ENCODE measurements at regions not wholly inside any gene's neighbourhood (a gene's known extent, or its start where the extent isn't known, plus 50 kb on each side); places are given as distances from the start of the nearest gene placed in this dataset.
A peak's percentile ranks its signal among the peaks of the same experiment; 100 is the strongest.
"Not testable (repeated sequence)": the region's sequence is repeated elsewhere in the genome, so short reads cannot be mapped to it uniquely, and the experiment has no call there.

DNA sequence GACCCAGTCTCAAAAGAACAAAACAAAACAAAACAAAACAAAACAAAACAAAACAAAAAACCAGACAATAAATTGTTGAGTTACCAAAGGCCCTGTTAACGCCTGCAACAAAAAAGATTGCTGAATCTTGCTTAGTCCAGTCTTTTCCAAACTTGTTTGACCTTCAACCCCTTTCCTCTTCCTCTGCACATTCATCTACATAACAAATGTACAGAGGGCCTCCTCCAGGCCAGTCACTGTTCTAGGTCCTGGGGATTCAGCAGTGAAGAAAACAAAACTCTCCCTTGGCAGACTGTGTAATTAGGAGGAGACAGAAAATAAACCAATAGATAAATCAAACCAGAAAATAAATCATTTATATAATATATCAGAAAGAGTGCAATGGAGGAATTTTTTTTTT, 294.0 kb upstream of the ADGRL2 start:
- WGBS, 2 donors: 90 to 97% methylated on average over 1 of the region's 1 CpG

DNA sequence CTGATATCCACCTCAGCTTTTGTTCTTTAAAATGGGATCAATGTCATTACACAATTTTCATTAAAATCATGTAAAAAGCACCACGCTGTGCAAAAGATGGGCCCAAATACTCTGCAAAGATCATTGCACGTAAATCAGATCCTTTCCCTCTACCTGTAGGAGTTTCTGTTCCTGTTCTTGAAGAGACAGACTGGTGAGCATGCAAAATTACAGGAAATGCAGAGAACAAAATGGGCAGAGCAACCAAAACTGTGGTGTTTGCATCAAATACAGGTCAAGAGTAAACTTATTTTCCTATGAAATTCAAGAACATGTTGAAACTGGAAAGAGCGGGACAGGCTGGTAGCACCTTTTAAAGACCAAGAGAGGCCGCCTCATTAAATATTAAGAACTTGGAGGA, 294.9 kb upstream of the ADGRL2 start:
- DNase-seq: no peak
- intact Hi-C loops (cut with DNase I): no loop called here
- Histone ChIP-seq H3K4me3 (no peak overlapping the region), H3K4me1 (no peaks in the 10 kb centered on the region), H3K36me3 (no peaks in the 10 kb centered on the region), H3K27me3 (no peaks in the 10 kb centered on the region), H3K9me3 (no peaks in the 10 kb centered on the region), H3K27ac (no peak overlapping the region)
- TF ChIP-seq, protein P1, sequence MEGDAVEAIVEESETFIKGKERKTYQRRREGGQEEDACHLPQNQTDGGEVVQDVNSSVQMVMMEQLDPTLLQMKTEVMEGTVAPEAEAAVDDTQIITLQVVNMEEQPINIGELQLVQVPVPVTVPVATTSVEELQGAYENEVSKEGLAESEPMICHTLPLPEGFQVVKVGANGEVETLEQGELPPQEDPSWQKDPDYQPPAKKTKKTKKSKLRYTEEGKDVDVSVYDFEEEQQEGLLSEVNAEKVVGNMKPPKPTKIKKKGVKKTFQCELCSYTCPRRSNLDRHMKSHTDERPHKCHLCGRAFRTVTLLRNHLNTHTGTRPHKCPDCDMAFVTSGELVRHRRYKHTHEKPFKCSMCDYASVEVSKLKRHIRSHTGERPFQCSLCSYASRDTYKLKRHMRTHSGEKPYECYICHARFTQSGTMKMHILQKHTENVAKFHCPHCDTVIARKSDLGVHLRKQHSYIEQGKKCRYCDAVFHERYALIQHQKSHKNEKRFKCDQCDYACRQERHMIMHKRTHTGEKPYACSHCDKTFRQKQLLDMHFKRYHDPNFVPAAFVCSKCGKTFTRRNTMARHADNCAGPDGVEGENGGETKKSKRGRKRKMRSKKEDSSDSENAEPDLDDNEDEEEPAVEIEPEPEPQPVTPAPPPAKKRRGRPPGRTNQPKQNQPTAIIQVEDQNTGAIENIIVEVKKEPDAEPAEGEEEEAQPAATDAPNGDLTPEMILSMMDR (IDR thresholded peaks at IDR 0.05): no peak
- no peak for ATAC-seq
- WGBS, 2 donors: 97% methylated on average over 4 of the region's 4 CpGs

More for the DNA sequence above, 294.0 kb upstream of the ADGRL2 start:
- intact Hi-C loops (cut with DNase I): no loop called here
- H3K4me3 ChIP-seq: no peak overlapping the region
- H3K27ac ChIP-seq: no peak overlapping the region
- ATAC-seq: no peak
- no peaks in the 10 kb centered on the region for H3K9me3 ChIP-seq
- H3K4me1 ChIP-seq: no peaks in the 10 kb centered on the region
- H3K27me3 ChIP-seq: no peaks in the 10 kb centered on the region
- H3K36me3 ChIP-seq: no peaks in the 10 kb centered on the region
- TF ChIP-seq, protein P1 (IDR thresholded peaks at IDR 0.05): no peak
- DNase-seq: no peak

DNA sequence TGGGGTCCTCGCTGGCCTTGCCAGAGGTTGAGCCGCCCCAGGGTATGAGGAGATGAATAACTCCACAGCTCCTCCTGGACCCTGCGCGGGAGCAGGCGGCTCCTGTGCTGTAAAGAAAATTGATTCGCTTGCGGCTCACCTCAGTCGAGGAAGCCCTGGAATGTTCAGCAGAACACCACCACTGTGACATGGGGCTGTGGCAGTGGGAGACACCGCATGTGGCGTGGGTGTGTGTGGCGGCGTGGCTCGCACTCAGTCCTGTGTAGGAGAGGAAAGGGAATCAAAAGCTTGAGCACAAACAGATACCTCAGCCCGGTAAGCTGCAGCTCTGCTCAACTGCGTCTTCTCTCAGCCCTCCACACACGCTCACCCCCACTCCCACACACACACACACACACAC, 295.9 kb upstream of the ADGRL2 start:
- intact Hi-C loops (cut with DNase I); H3K4me3 ChIP-seq; H3K4me1 ChIP-seq; H3K9me3 ChIP-seq; H3K36me3 ChIP-seq; DNase-seq; H3K27me3 ChIP-seq; H3K27ac ChIP-seq: not testable (repeated sequence)
- WGBS, 2 donors: 98% methylated on average over 14 to 15 of the region's 16 CpGs
- ATAC-seq: peak in 4 of 8 donors; percentile 16 to 30 (median 23)

DNA sequence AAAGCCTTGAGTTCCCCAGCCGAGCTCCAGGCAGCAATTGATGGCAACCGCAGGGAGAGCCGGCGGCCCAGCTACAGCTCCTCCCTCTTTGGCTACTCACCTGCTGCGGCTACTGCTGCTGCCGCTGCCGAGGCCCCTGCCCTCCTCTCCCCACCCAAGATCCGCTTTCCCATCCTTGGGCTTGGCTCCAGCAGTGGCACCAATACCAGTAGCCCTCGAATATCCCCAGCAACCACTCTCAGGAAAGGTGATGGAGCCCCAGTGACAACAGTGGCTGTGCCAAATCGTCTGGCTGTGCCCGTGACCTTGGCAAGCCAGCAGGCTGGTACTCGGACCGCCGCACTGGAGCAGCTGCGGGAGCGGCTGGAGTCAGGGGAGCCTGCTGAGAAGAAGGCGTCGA, 298.0 kb upstream of the ADGRL2 start:
- H3K4me1 ChIP-seq: peaks cover 0 to 19% (median 14%) of the 10 kb centered on the region in 9 donors
- 96% methylated on average over 18 of the region's 18 CpGs for WGBS, 2 donors
- ATAC-seq; H3K36me3 ChIP-seq; H3K27me3 ChIP-seq; H3K9me3 ChIP-seq; H3K4me3 ChIP-seq; DNase-seq; H3K27ac ChIP-seq; intact Hi-C loops (cut with DNase I): not testable (repeated sequence)

DNA sequence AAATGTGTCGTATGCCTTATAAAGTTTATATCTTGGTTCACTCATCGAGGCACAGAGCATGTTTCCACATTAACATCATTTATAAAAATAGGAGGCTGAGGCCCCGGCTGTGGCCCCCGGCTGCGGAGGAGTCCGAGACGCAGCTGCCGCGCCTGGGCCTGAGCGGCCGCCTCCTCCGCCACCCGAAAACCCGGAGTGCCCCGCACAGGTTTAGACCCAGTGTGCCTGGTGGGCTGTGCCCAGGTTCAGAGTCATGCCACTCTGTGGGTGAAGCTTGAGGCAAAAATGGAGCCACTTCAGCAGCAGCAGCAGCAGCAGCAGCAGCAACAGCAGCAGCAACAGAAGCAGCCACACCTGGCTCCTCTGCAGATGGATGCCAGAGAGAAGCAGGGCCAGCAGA, 299.2 kb upstream of the ADGRL2 start:
- H3K27me3 ChIP-seq; ATAC-seq; H3K4me3 ChIP-seq; H3K36me3 ChIP-seq; H3K9me3 ChIP-seq; H3K27ac ChIP-seq; DNase-seq; intact Hi-C loops (cut with DNase I): not testable (repeated sequence)
- peaks cover 0 to 22% (median 15%) of the 10 kb centered on the region in 9 donors for H3K4me1 ChIP-seq
- WGBS, 2 donors: 96 to 98% methylated on average over 15 of the region's 15 CpGs

DNA sequence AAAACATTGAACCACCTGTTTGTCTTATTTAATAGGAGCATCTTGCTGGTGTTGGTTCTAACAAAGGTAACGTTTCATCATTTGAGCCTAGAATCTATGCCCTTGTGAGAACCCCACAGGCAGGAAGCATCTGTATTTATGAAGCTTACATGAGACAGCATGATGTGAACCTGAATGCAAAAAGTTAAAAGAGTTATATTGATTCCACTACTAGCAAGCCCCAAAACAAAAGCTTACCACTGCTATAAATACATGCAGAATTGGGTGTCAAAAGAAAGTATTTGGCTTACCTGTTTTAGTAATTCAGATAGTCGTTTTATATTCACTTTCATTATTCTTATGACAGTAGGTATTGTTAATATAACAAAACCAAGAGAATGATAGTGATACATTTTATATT, 301.2 kb upstream of the ADGRL2 start:
- no peaks in the 10 kb centered on the region for H3K9me3 ChIP-seq
- intact Hi-C loops (cut with DNase I): loop anchor here in 2 of 10 donors (10.0 kb wide), 2 partner anchors 65 to 85 kb away; no protein-coding TSS in a partner anchor
- no peak for ATAC-seq
- peaks cover 0 to 23% (median 16%) of the 10 kb centered on the region in 9 donors for H3K4me1 ChIP-seq
- H3K27me3 ChIP-seq: no peaks in the 10 kb centered on the region
- WGBS, 2 donors: 53 to 70% methylated on average over 2 of the region's 2 CpGs
- no peak for DNase-seq
- TF ChIP-seq, protein P1 (IDR thresholded peaks at IDR 0.05): no peak
- H3K4me3 ChIP-seq: no peak overlapping the region
- peak overlapping the region in 2 of 10 donors; percentile 44 to 49 for H3K27ac ChIP-seq
- no peaks in the 10 kb centered on the region for H3K36me3 ChIP-seq
